Neuronal stem cell (in vitro differentiated cells): ENCODE measurements at regions not wholly inside any gene's neighbourhood (a gene's known extent, or its start where the extent isn't known, plus 50 kb on each side); places are given as distances from the start of the nearest gene placed in this dataset.

Experiments used
- DNase-seq: peaks from one replicate; pipeline ENCODE4 v3.0.0-alpha.2; 2013; ENCODE audit warnings: low spot score
- H2AFZ ChIP-seq: one replicate; pipeline ENCODE4 v1.6.1; 2013; ENCODE audit warnings: mild to moderate bottlenecking, low read length, inconsistent platforms
- H2AK5ac ChIP-seq: 2 replicates; pipeline ENCODE4 v1.6.1; 2013; ENCODE audit warnings: low read depth, mild to moderate bottlenecking, inconsistent platforms, low read length, moderate library complexity, mixed read lengths
- H2BK120ac ChIP-seq: 2 replicates; pipeline ENCODE4 v1.6.1; 2013; ENCODE audit warnings: low read depth, mild to moderate bottlenecking, inconsistent platforms, low read length, moderate library complexity, mixed read lengths
- H2BK12ac ChIP-seq: one replicate; pipeline ENCODE4 v1.6.1; 2013; ENCODE audit warnings: low read length, inconsistent platforms
- H2BK15ac ChIP-seq: 2 replicates; pipeline ENCODE4 v1.6.1; 2013; ENCODE audit warnings: mild to moderate bottlenecking, low read length, inconsistent platforms, mixed read lengths
- H2BK5ac ChIP-seq: one replicate; pipeline ENCODE4 v1.6.1; 2013; ENCODE audit warnings: inconsistent platforms, mild to moderate bottlenecking, low read length, moderate library complexity
- H3K14ac ChIP-seq: one replicate; pipeline ENCODE4 v1.6.1; 2013; ENCODE audit warnings: low read length, inconsistent platforms
- H3K18ac ChIP-seq: 2 replicates; pipeline ENCODE4 v1.6.1; 2013; ENCODE audit warnings: low read length, inconsistent platforms
- H3K23ac ChIP-seq: 2 replicates; pipeline ENCODE4 v1.6.1; 2013; ENCODE audit warnings: low read depth, mild to moderate bottlenecking, mixed read lengths, low read length, inconsistent platforms; ENCODE audit not compliant: poor library complexity
- H3K27ac ChIP-seq: replicated peaks from 3 replicates; pipeline ENCODE4 v1.5.1; 2013; ENCODE audit warnings: low read length, inconsistent platforms
- H3K27me3 ChIP-seq, 3 experiments: 2 replicates each; pipeline ENCODE4 v1.6.1; 2013; ENCODE audit warnings: low read length in 3 of 3, mild to moderate bottlenecking in 2 of 3, inconsistent platforms in 1 of 3, low read depth in 1 of 3, mixed read lengths in 1 of 3, moderate library complexity in 1 of 3; ENCODE audit not compliant: control insufficient read depth in 3 of 3, insufficient read depth in 3 of 3
- H3K36me3 ChIP-seq, 2 donors: replicated peaks in 1 of 2; 2 replicates each; pipeline ENCODE4 v1.6.1; 2013; ENCODE audit warnings: low read length in 2 of 2; ENCODE audit not compliant: control insufficient read depth in 2 of 2, insufficient read depth in 2 of 2
- H3K4ac ChIP-seq: 2 replicates; pipeline ENCODE4 v1.6.1; 2013; ENCODE audit warnings: inconsistent platforms, mild to moderate bottlenecking, low read length, moderate library complexity
- H3K4me1 ChIP-seq, 2 donors: 1 replicate in 1 of 2; 2 replicates in 1 of 2; pipeline ENCODE4 v1.6.1; 2013; ENCODE audit warnings: low read length in 2 of 2, low read depth in 1 of 2; ENCODE audit not compliant: control insufficient read depth in 2 of 2, insufficient read depth in 1 of 2
- H3K4me2 ChIP-seq: one replicate; pipeline ENCODE4 v1.6.1; 2013; ENCODE audit warnings: mild to moderate bottlenecking, low read length, inconsistent platforms; ENCODE audit not compliant: insufficient read depth, poor library complexity, severe bottlenecking
- H3K4me3 ChIP-seq, 2 donors: 2 replicates each; pipeline ENCODE4 v1.5.1; 2013; ENCODE audit warnings: low read length in 2 of 2, mild to moderate bottlenecking in 2 of 2, inconsistent platforms in 1 of 2, moderate library complexity in 1 of 2
- H3K79me1 ChIP-seq: one replicate; pipeline ENCODE4 v1.6.1; 2013; ENCODE audit warnings: low read depth, mild to moderate bottlenecking, inconsistent platforms, low read length, moderate library complexity
- H3K9ac ChIP-seq: one replicate; pipeline ENCODE4 v1.6.1; 2013; ENCODE audit warnings: mild to moderate bottlenecking, low read depth, low read length, inconsistent platforms; ENCODE audit not compliant: poor library complexity
- H3K9me3 ChIP-seq, 2 donors: replicated peaks in 1 of 2; 2 replicates each; pipeline versions ENCODE3 to v1.6.1; 2013; ENCODE audit warnings: low read length in 2 of 2, mild to moderate bottlenecking in 2 of 2, inconsistent platforms in 1 of 2, low read depth in 1 of 2, mixed read lengths in 1 of 2, moderate library complexity in 1 of 2; ENCODE audit not compliant: control insufficient read depth in 2 of 2, insufficient read depth in 1 of 2
- H4K8ac ChIP-seq: one replicate; pipeline ENCODE4 v1.6.1; 2013; ENCODE audit warnings: low read depth, mild to moderate bottlenecking, inconsistent platforms, low read length, moderate library complexity
- H4K91ac ChIP-seq: one replicate; pipeline ENCODE4 v1.6.1; 2013; ENCODE audit warnings: low read length, low read depth, mild to moderate bottlenecking, inconsistent platforms; ENCODE audit not compliant: poor library complexity
- WGBS, 2 donors: extraction: QIAGEN DNeasy Blood & Tissue Kit; methylation state at CpG; one replicate each; pipeline ENCODE4 v1.1.7; 2013; ENCODE audit warnings: missing lambda C conversion rate in 2 of 2, mixed read lengths in 1 of 2; ENCODE audit not compliant: insufficient read length in 2 of 2, insufficient replicate concordance in 1 of 2; ENCODE audit errors: extremely low coverage in 2 of 2; 5-methylcytosine and 5-hydroxymethylcytosine counted together

DNA sequence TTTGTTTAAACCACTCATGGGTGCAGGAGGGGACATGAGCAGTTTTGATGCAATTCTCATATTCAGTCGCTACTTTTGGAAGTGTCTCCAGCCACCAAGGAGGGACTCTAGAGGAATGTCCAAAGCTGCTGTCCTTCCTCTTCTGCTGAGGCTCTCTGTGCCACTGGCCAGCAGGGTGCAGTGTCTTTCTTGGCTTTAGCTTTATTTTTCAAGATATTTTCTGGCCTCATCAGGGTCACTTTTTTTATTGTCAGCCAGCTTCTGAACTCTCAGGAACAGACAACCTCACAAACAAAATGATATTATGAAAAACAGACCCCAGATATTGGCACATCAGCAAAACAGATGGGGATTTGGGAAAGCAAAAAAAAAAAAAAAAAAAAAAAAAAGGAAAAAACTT is 289.3 kb upstream of the ZSWIM2 start:
- H3K4ac ChIP-seq, result no peak overlapping the region
- H3K14ac ChIP-seq, result no peak overlapping the region
- no peaks in the 10 kb centered on the region for H3K79me1 ChIP-seq
- H2BK120ac ChIP-seq, result no peak overlapping the region
- H3K4me2 ChIP-seq, result no peak overlapping the region
- H4K8ac ChIP-seq, result no peak overlapping the region
- H2BK15ac ChIP-seq, result no peak overlapping the region
- H2BK5ac ChIP-seq, result no peak overlapping the region
- no peak overlapping the region for H3K18ac ChIP-seq
- H3K27ac ChIP-seq, result no peak overlapping the region
- H3K27me3 ChIP-seq, result no peaks in the 10 kb centered on the region
- no peaks in the 10 kb centered on the region for H3K36me3 ChIP-seq
- H2AFZ ChIP-seq, result no peak overlapping the region
- DNase-seq, result peak; percentile 18
- H4K91ac ChIP-seq, result no peak overlapping the region
- H3K4me3 ChIP-seq, result no peak overlapping the region
- no peak overlapping the region for H2BK12ac ChIP-seq
- H3K9ac ChIP-seq, result no peak overlapping the region
- WGBS, 2 donors, result no CpG with 5 or more reads among the region's 1 CpG
- H3K23ac ChIP-seq, result no peak overlapping the region
- no peaks in the 10 kb centered on the region for H3K4me1 ChIP-seq
- no peak overlapping the region for H2AK5ac ChIP-seq
- H3K9me3 ChIP-seq, result peaks cover 0 to 5% of the 10 kb centered on the region in 2 donors

DNA sequence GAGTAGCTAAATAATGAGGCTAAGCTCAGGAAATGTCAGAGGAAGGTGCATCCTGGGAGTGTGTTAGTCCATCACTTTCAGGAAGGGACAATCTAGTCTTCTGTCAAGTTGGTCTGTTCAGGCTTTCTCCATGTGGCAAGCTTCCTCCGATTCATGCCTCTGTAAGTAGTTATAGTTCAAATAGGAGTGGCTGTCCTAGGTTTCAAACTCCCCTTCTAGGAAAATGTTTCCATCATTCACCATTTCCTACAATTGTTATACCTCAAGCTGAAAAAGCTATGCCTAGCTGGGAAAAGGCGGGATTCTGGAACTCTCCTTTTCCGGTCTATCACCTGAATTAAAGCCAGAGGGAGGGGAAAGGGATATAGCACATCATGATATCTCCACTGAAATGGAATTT is 287.7 kb upstream of the ZSWIM2 start:
- WGBS, 2 donors, result no CpG with 5 or more reads among the region's 3 CpGs
- DNase-seq, result no peak
- Histone ChIP-seq H3K4me2 (no peak overlapping the region), H2BK12ac (no peak overlapping the region), H3K4ac (no peak overlapping the region), H3K27ac (no peak overlapping the region), H3K36me3 (no peaks in the 10 kb centered on the region), H3K18ac (no peak overlapping the region), H3K79me1 (no peaks in the 10 kb centered on the region), H2BK120ac (no peak overlapping the region), H2AK5ac (no peak overlapping the region), H3K14ac (no peak overlapping the region), H3K27me3 (no peaks in the 10 kb centered on the region), H2BK15ac (no peak overlapping the region), H4K91ac (no peak overlapping the region), H4K8ac (no peak overlapping the region), H2AFZ (no peak overlapping the region), H3K4me1 (no peaks in the 10 kb centered on the region), H3K9me3 (peaks cover 0 to 5% of the 10 kb centered on the region in 2 donors), H3K4me3 (no peak overlapping the region), H2BK5ac (no peak overlapping the region), H3K9ac (no peak overlapping the region), H3K23ac (no peak overlapping the region)

DNA sequence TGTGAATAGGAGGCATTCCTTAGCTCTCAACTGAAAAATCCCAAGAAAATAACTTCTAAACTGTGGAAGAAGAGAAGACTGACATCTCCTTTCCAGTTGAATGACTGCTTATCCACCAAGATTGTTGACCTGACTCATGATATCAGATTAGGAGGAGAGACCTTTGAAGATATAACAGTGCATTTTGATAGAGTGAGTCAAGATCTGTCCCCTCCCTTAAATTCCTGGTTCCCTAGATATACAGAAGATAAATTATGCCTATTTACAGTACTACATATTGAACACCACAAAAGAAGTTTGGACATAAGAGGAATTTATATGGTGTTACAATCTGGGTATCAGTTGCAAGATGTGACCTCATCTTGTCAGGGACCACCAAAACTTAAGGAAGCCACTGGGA is 285.3 kb upstream of the ZSWIM2 start:
- H3K4me3 ChIP-seq, result no peak overlapping the region
- no peaks in the 10 kb centered on the region for H3K4me1 ChIP-seq
- no peak overlapping the region for H3K9ac ChIP-seq
- H2AK5ac ChIP-seq, result no peak overlapping the region
- H3K79me1 ChIP-seq, result no peaks in the 10 kb centered on the region
- H4K8ac ChIP-seq, result no peak overlapping the region
- H2BK12ac ChIP-seq, result no peak overlapping the region
- H3K18ac ChIP-seq, result no peak overlapping the region
- no peaks in the 10 kb centered on the region for H3K36me3 ChIP-seq
- no peak overlapping the region for H2AFZ ChIP-seq
- no peak overlapping the region for H3K23ac ChIP-seq
- H3K9me3 ChIP-seq, result no peaks in the 10 kb centered on the region
- no peak overlapping the region for H3K27ac ChIP-seq
- no peak for DNase-seq
- H2BK5ac ChIP-seq, result no peak overlapping the region
- H3K4me2 ChIP-seq, result no peak overlapping the region
- H3K14ac ChIP-seq, result no peak overlapping the region
- H3K27me3 ChIP-seq, result no peaks in the 10 kb centered on the region
- no peak overlapping the region for H4K91ac ChIP-seq
- H2BK120ac ChIP-seq, result no peak overlapping the region
- no peak overlapping the region for H2BK15ac ChIP-seq
- no peak overlapping the region for H3K4ac ChIP-seq

DNA sequence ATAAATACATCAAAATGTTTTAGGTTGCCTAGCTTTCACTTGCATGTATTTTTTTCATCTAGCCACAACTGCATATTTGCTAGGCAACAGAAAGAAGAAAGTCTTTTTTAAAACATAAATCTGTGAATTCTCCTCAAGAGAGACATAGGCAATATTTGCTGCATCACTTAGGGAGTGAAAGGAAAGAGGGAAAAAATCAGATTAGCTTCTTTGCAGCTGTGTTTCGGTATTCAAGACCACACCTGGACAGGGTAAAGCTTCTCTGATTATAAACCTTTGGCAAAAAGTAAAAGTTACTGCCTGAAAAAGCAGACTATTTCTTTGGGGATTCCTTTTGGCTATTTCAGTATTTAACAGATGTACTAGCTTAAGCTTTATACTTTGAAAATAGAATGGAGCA is 280.9 kb upstream of the ZSWIM2 start:
- Histone ChIP-seq H3K79me1 (no peaks in the 10 kb centered on the region), H3K4me3 (no peak overlapping the region), H2BK5ac (no peak overlapping the region), H3K9me3 (no peaks in the 10 kb centered on the region), H4K8ac (no peak overlapping the region), H2AK5ac (no peak overlapping the region), H2BK15ac (no peak overlapping the region), H2BK12ac (no peak overlapping the region), H3K18ac (no peak overlapping the region), H3K4ac (no peak overlapping the region), H4K91ac (no peak overlapping the region), H2AFZ (no peak overlapping the region), H3K14ac (no peak overlapping the region), H3K23ac (no peak overlapping the region), H3K27ac (no peak overlapping the region), H2BK120ac (no peak overlapping the region), H3K36me3 (no peaks in the 10 kb centered on the region), H3K9ac (no peak overlapping the region), H3K4me1 (peaks cover 0 to 1% of the 10 kb centered on the region in 2 donors), H3K27me3 (no peaks in the 10 kb centered on the region), H3K4me2 (no peak overlapping the region)
- no peak for DNase-seq
- no CpG with 5 or more reads among the region's 1 CpG for WGBS, 2 donors
